Panc1 (cell line): ENCODE measurements at regions not wholly inside any gene's neighbourhood (a gene's known extent, or its start where the extent isn't known, plus 50 kb on each side); places are given as distances from the start of the nearest gene placed in this dataset.

Experiments
- ATAC-seq: fragments of 200-7000 bp; cut with Tn5 transposase; 2 replicates; pipeline ENCODE4 v1.9.1; 2020; ENCODE audit warnings: mild to moderate bottlenecking, moderate library complexity
- BruUV-seq: library from RNA; stranded (reverse); fragments of 400-500 nt; replicated peaks from 2 replicates; lab custom pipeline; 2021; lab: Mats Ljungman, UMichigan
- CTCF ChIA-PET: fragments of 300-600 bp; sonication (Branson Sonifier 250); formaldehyde crosslinking; loops from one replicate; lab custom pipeline; 2022; ENCODE audit warnings: antibody characterized with exemption; lab: Charles Lee
- POLR2A ChIA-PET: fragments of 300-600 bp; sonication (Branson Sonifier 250); formaldehyde crosslinking; loops from one replicate; lab custom pipeline; 2022; ENCODE audit warnings: antibody characterized with exemption; lab: Charles Lee
- DNase-seq: peaks from one replicate; pipeline ENCODE4 v3.0.0-alpha.2; 2010; ENCODE audit warnings: low read depth, low spot score
- H3K27ac ChIP-seq: 2 replicates; pipeline ENCODE4 v1.5.1; 2011; ENCODE audit warnings: mild to moderate bottlenecking, low read length, inconsistent platforms
- H3K27me3 ChIP-seq: fragments of 200-500 bp; sonication (Bioruptor generic); 2 replicates; pipeline ENCODE4 v1.6.0; 2014; ENCODE audit warnings: low read length, inconsistent platforms; ENCODE audit not compliant: control insufficient read depth, insufficient read depth
- H3K36me3 ChIP-seq: fragments of 200-500 bp; sonication (Bioruptor generic); 2 replicates; pipeline ENCODE4 v1.5.1; 2014; ENCODE audit warnings: inconsistent platforms, mild to moderate bottlenecking, low read length, moderate library complexity; ENCODE audit not compliant: control insufficient read depth, insufficient read depth
- H3K4me1 ChIP-seq: 2 replicates; pipeline ENCODE4 v1.5.1; 2011; ENCODE audit warnings: inconsistent platforms, mild to moderate bottlenecking, low read length, moderate library complexity; ENCODE audit not compliant: control insufficient read depth, insufficient read depth
- H3K4me3 ChIP-seq, 2 experiments: 2 replicates each; pipeline ENCODE4 v1.5.1; 2011 to 2012; ENCODE audit warnings: low read depth in 2 of 2, low read length in 2 of 2, mild to moderate bottlenecking in 2 of 2, inconsistent platforms in 1 of 2, moderate library complexity in 1 of 2
- H3K9me3 ChIP-seq: fragments of 200-500 bp; sonication (Bioruptor generic); 2 replicates; pipeline ENCODE4 v1.5.1; 2014; ENCODE audit warnings: low read depth, mild to moderate bottlenecking, inconsistent platforms, low read length, moderate library complexity; ENCODE audit not compliant: control insufficient read depth, insufficient read depth
- CTCF ChIP-seq: fragments of 450-650 bp; IDR thresholded peaks from 2 replicates; pipeline ENCODE4 v1.5.1; 2017; ENCODE audit warnings: mild to moderate bottlenecking
- POLR2AphosphoS5 ChIP-seq: IDR thresholded peaks from 2 replicates; pipeline ENCODE4 v1.6.1; 2012; ENCODE audit warnings: mild to moderate bottlenecking, low read depth, low read length, moderate library complexity
- SIN3A ChIP-seq: IDR thresholded peaks from 2 replicates; pipeline ENCODE4 v1.6.1; 2012; ENCODE audit warnings: low read depth, mild to moderate bottlenecking, low read length, moderate library complexity, borderline replicate concordance; ENCODE audit not compliant: insufficient read depth
- TCF7L2 ChIP-seq: IDR thresholded peaks from 2 replicates; pipeline ENCODE4 v1.6.1; 2011; ENCODE audit warnings: mild to moderate bottlenecking, low read depth, low read length, inconsistent platforms
- in situ Hi-C: cut with HindIII; loops from 2 replicates; pipeline ENCODE4 v1.10.0; 2016; ENCODE audit warnings: low sequenced_read_pairs, low pct_unique_long_range_greater_than_20kb
- intact Hi-C: fragments of 100-400 bp; cut with micrococcal nuclease; formaldehyde crosslinking; loops from one replicate; pipeline ENCODE4 v1.10.0; 2022; ENCODE audit not compliant: unreplicated experiment
- TF ChIP-seq, protein P1 (sequence below), 2 experiments: IDR thresholded peaks; 2 replicates each; pipeline ENCODE4 v1.6.1; 2011 to 2012; ENCODE audit warnings: low read depth in 2 of 2, control low read depth in 1 of 2, low read length in 1 of 2, mild to moderate bottlenecking in 1 of 2, moderate library complexity in 1 of 2; ENCODE audit not compliant: insufficient read depth in 1 of 2

- CTCF ChIA-PET = no interaction called here
These were observed 57.4 kb upstream of the AGR3 start for GRCh38 chr7:16939161-16939560.

DNA sequence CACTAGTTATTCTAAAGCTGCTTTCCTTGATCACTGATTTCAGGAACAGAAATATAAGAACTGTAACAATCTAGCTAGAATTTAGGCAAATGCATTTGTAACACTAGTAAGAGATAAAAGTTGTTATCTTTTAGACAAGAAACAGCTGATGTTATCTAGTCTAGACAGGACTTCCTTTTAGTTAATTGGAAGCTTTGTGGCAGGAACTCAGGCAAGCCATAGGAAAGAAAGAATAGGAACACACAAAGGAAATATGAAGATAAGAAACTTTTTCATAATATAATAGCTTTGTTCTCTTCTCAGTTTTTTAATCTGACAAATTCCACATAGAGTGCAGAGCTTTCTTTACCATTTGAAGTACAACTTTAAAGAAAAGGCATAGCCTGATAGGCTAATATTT lies 59.0 kb upstream of the AGR3 start:
- Histone ChIP-seq H3K9me3 (peaks cover 3% of the 10 kb centered on the region; the same call in 1 of the 2 replicates), H3K36me3 (no peaks in the 10 kb centered on the region), H3K4me3 (no peak overlapping the region), H3K4me1 (no peaks in the 10 kb centered on the region), H3K27me3 (no peaks in the 10 kb centered on the region), H3K27ac (no peak overlapping the region)
- DNase-seq (no peak), ATAC-seq (no peak)
- no TSS peak for BruUV-seq
- in situ Hi-C loops (no loop called here), intact Hi-C loops (no loop called here)
- ChIA-PET CTCF (no interaction called here), POLR2A (no interaction called here)
- no peak for TF ChIP-seq TCF7L2
- no peak for TF ChIP-seq CTCF
- TF ChIP-seq, protein P1, sequence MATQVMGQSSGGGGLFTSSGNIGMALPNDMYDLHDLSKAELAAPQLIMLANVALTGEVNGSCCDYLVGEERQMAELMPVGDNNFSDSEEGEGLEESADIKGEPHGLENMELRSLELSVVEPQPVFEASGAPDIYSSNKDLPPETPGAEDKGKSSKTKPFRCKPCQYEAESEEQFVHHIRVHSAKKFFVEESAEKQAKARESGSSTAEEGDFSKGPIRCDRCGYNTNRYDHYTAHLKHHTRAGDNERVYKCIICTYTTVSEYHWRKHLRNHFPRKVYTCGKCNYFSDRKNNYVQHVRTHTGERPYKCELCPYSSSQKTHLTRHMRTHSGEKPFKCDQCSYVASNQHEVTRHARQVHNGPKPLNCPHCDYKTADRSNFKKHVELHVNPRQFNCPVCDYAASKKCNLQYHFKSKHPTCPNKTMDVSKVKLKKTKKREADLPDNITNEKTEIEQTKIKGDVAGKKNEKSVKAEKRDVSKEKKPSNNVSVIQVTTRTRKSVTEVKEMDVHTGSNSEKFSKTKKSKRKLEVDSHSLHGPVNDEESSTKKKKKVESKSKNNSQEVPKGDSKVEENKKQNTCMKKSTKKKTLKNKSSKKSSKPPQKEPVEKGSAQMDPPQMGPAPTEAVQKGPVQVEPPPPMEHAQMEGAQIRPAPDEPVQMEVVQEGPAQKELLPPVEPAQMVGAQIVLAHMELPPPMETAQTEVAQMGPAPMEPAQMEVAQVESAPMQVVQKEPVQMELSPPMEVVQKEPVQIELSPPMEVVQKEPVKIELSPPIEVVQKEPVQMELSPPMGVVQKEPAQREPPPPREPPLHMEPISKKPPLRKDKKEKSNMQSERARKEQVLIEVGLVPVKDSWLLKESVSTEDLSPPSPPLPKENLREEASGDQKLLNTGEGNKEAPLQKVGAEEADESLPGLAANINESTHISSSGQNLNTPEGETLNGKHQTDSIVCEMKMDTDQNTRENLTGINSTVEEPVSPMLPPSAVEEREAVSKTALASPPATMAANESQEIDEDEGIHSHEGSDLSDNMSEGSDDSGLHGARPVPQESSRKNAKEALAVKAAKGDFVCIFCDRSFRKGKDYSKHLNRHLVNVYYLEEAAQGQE (IDR thresholded peaks at IDR 0.05; ENCODE audit: insufficient read depth in 1 of 2, low read depth in 2 of 2, low read length in 1 of 2) = no peak
- TF ChIP-seq POLR2AphosphoS5 = no peak
- TF ChIP-seq SIN3A = no peak

More at GRCh38 chr7:16939161-16939560, 57.4 kb upstream of the AGR3 start:
- H3K4me3 ChIP-seq = no peak overlapping the region
- H3K36me3 ChIP-seq = no peaks in the 10 kb centered on the region
- in situ Hi-C loops (no loop called here), intact Hi-C loops (no loop called here)
- POLR2A ChIA-PET = no interaction called here
- no peaks in the 10 kb centered on the region for H3K4me1 ChIP-seq
- H3K9me3 ChIP-seq = peaks cover 3% of the 10 kb centered on the region; the same call in 1 of the 2 replicates
- H3K27ac ChIP-seq = no peak overlapping the region
- H3K27me3 ChIP-seq = no peaks in the 10 kb centered on the region
- TF ChIP-seq POLR2AphosphoS5 (no peak), CTCF (no peak), SIN3A (no peak), TCF7L2 (no peak)
- TF ChIP-seq, protein P1 (IDR thresholded peaks at IDR 0.05; ENCODE audit: insufficient read depth in 1 of 2, low read depth in 2 of 2, low read length in 1 of 2) = no peak
- no peak for ATAC-seq
- no peak for DNase-seq
- no TSS peak for BruUV-seq
